Astrocyte of the cerebellum (primary cell): ENCODE measurements at regions not wholly inside any gene's neighbourhood (a gene's known extent, or its start where the extent isn't known, plus 50 kb on each side); places are given as distances from the start of the nearest gene placed in this dataset.

Source experiments
- DNase-seq: peaks from one replicate; pipeline ENCODE4 v3.0.0-alpha.2; 2011; ENCODE audit warnings: low read depth
- H3K4me3 ChIP-seq: 2 replicates; pipeline ENCODE4 v1.5.1; 2011; ENCODE audit warnings: mild to moderate bottlenecking, low read depth, low read length, moderate library complexity
- in situ Hi-C: cut with HindIII; loops from 2 replicates; pipeline ENCODE4 v1.10.0; 2017; ENCODE audit warnings: low sequenced_read_pairs
- TF ChIP-seq, protein P1 (sequence below): IDR thresholded peaks from 2 replicates; pipeline ENCODE4 v1.5.1; 2012; ENCODE audit warnings: low read length, low read depth, moderate library complexity, mild to moderate bottlenecking; ENCODE audit errors: missing control alignments

DNA sequence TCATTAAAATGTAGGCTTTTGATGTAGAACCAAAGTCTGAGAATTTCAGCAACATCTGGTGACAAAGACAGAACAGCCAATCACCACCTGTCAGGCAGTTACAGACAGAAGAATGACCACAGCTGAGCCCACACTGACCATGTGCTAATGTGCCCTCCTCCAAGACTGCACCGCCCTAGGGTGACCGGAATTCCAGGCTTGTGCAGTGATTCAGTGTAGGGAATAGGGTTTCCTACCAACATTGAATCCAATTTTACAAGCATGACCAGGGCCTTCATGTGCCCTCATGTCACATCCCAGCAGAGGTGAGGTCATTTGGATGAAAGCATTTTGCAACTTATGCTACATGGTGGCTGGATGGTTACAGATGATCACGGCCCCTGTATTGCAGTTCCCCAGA lies 412.5 kb downstream of the SOX2 start:
- TF ChIP-seq, protein P1, sequence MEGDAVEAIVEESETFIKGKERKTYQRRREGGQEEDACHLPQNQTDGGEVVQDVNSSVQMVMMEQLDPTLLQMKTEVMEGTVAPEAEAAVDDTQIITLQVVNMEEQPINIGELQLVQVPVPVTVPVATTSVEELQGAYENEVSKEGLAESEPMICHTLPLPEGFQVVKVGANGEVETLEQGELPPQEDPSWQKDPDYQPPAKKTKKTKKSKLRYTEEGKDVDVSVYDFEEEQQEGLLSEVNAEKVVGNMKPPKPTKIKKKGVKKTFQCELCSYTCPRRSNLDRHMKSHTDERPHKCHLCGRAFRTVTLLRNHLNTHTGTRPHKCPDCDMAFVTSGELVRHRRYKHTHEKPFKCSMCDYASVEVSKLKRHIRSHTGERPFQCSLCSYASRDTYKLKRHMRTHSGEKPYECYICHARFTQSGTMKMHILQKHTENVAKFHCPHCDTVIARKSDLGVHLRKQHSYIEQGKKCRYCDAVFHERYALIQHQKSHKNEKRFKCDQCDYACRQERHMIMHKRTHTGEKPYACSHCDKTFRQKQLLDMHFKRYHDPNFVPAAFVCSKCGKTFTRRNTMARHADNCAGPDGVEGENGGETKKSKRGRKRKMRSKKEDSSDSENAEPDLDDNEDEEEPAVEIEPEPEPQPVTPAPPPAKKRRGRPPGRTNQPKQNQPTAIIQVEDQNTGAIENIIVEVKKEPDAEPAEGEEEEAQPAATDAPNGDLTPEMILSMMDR: no peak
- no peak overlapping the region for H3K4me3 ChIP-seq
- no peak for DNase-seq
- in situ Hi-C loops: no loop called here

DNA sequence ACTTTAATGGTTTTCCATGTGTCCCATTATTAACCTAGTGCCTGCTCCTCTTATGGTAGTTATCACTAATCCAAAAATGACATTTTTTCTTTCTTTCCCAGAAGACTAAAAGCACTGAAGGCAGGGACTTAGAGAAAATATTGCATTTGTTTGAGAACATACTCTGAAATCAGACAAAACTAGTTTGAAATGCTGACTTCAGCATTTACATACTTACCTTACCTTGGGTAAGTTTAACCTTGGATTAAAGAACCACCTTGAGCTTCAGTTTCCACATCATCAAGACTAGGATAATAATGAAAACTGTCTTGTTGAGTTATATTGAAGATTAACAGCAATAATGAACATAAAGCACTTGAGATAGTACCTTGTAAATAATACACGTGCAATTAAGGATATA lies 413.0 kb downstream of the SOX2 start:
- TF ChIP-seq, protein P1: no peak
- no peak for DNase-seq
- H3K4me3 ChIP-seq: no peak overlapping the region
- in situ Hi-C loops: loop anchor here (5.0 kb wide), 1 partner anchor 113 kb away; no protein-coding TSS in a partner anchor

DNA sequence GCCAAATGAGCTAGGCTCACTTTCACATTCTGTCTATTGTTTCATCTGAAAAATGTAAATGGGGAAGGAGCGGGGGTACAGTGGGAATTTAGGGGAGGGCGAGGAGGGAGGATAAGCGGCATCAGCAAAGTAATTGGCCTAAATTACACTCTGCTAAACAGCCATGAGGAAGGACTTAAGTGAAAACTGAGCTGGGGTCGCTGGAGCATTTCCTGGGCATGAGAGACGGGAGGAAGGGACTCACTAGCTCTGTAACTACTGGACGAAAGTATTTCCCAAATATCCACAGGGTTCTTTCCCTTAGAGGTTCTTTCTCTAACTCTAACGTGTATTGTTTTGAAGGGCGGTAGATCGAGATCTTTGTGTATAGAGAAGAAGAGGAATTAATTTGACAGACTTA lies 418.0 kb downstream of the SOX2 start:
- TF ChIP-seq, protein P1: no peak
- no peak overlapping the region for H3K4me3 ChIP-seq
- in situ Hi-C loops: loop anchor here (5.0 kb wide), 1 partner anchor 108 kb away; no protein-coding TSS in a partner anchor
- DNase-seq: no peak

- in situ Hi-C loops: no loop called here
- TF ChIP-seq, protein P1: no peak
- H3K4me3 ChIP-seq: no peak overlapping the region
- DNase-seq: no peak
Measured at GRCh38 chr3:182133752-182134151, 422.0 kb downstream of the SOX2 start.

GRCh38 chr3:182135056-182135455 lies 423.3 kb downstream of the SOX2 start:
- TF ChIP-seq, protein P1: no peak

GRCh38 chr3:182136008-182136910 lies 424.5 kb downstream of the SOX2 start:
- in situ Hi-C loops: no loop called here

More at GRCh38 chr3:182135056-182135455, 423.3 kb downstream of the SOX2 start:
- no peak for DNase-seq
- no peak overlapping the region for H3K4me3 ChIP-seq
- in situ Hi-C loops: no loop called here

More at GRCh38 chr3:182136008-182136910, 424.5 kb downstream of the SOX2 start:
- TF ChIP-seq, protein P1: no peak
- no peak for DNase-seq
- H3K4me3 ChIP-seq: no peak overlapping the region
